SJCRH30 (cell line): ENCODE measurements at regions not wholly inside any gene's neighbourhood (a gene's known extent, or its start where the extent isn't known, plus 50 kb on each side); places are given as distances from the start of the nearest gene placed in this dataset.

Experiments
- DNase-seq, 2 experiments: peaks; one replicate each; pipeline ENCODE4 v3.0.0-alpha.2; 2015 to 2020
- H3K27ac ChIP-seq: fragments of 250-450 bp; sonication (Bioruptor Pico); 2 replicates; pipeline ENCODE4 v1.5.1; 2020; ENCODE audit warnings: mild to moderate bottlenecking, moderate library complexity
- H3K27me3 ChIP-seq: fragments of 250-450 bp; sonication (Bioruptor Pico); 2 replicates; pipeline ENCODE4 v1.5.1; 2020; ENCODE audit warnings: mild to moderate bottlenecking, moderate library complexity
- H3K36me3 ChIP-seq: fragments of 250-450 bp; sonication (Bioruptor Pico); 2 replicates; pipeline ENCODE4 v1.5.1; 2020; ENCODE audit warnings: mild to moderate bottlenecking, moderate library complexity
- H3K4me1 ChIP-seq: fragments of 250-450 bp; sonication (Bioruptor Pico); 2 replicates; pipeline ENCODE4 v1.5.1; 2020; ENCODE audit warnings: mild to moderate bottlenecking, moderate library complexity
- H3K4me3 ChIP-seq: fragments of 250-450 bp; sonication (Bioruptor Pico); 2 replicates; pipeline ENCODE4 v1.5.1; 2020; ENCODE audit warnings: mild to moderate bottlenecking, moderate library complexity
- H3K9me3 ChIP-seq: fragments of 250-450 bp; sonication (Bioruptor Pico); replicated peaks from 2 replicates; pipeline ENCODE4 v1.5.1; 2020; ENCODE audit warnings: mild to moderate bottlenecking, moderate library complexity

GRCh38 chr12:116354534-116354933 lies 77.0 kb upstream of the MED13L start:
- Histone ChIP-seq H3K36me3 (no peaks in the 10 kb centered on the region), H3K27ac (no peak overlapping the region), H3K4me1 (peaks cover 6% of the 10 kb centered on the region; the same call in 1 of the 2 replicates), H3K9me3 (no peaks in the 10 kb centered on the region), H3K4me3 (no peak overlapping the region), H3K27me3 (no peaks in the 10 kb centered on the region)
- DNase-seq = no peak

DNA sequence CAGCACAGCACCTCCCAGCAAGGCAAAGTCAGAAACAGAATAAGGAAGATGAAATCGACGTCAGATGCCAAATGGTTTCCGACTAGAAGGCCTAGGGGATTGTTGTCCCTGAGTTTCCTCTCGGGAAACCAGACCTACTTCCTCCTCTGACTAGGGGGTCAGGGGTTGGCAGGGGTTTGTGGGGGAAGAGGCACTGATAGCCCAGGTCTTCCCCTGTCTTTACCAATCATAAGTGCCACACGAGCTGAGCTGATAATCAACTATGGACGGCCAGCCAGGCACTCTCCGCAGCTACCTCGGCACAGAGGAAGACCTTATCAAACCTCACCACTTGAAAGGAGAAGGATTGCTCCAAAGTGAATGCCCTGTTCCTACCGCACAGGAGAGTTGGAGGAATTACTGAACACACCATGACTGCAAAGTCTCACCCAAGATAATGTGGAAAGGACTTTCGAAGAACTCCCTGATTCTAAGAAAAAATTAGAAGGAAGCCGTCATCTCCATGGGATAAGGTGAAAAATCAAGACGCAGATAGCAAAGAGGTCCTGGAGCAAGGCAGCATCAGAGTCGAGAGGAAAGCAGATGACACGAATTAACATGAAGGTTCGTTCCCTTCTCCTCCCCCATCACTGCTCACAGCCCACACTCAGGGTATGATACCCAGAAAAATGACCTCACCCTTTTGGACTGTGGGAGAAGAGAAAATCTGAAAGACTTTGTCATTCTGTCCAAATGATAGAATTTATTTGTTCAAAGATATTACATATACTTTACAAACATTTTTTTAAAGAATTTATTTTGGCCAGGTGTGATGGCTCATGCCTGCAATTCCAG lies 77.7 kb upstream of the MED13L start:
- Histone ChIP-seq H3K4me3 (no peak overlapping the region), H3K27ac (no peak overlapping the region), H3K36me3 (no peaks in the 10 kb centered on the region), H3K27me3 (no peaks in the 10 kb centered on the region), H3K4me1 (peaks cover 9% of the 10 kb centered on the region; the same call in 1 of the 2 replicates), H3K9me3 (no peaks in the 10 kb centered on the region)
- DNase-seq = no peak

DNA sequence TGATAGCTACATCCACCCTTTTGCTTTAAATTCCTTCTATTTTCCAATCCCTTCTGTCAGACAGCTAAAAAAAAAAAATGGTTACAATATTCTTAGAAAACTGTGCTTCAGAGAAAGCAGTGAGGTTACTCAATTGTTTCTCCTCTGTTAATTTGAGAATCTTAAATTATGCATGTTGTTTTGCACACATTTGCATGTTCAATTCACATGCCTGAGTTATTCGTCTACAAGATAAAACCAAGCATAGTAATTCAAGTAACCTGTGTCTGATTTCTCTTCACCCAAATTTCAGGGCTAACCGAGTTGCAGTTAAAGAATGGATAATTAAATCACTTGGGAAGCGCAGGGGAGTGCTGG lies 81.0 kb upstream of the MED13L start:
- Histone ChIP-seq H3K27ac (peak overlapping the region; percentile 57), H3K4me3 (peak overlapping the region; percentile 30)

GRCh38 chr12:116358893-116359761 lies 81.6 kb upstream of the MED13L start:
- DNase-seq = peak; percentile 89 to 94

More for the DNA sequence above, 81.0 kb upstream of the MED13L start:
- no peaks in the 10 kb centered on the region for H3K9me3 ChIP-seq
- no peaks in the 10 kb centered on the region for H3K36me3 ChIP-seq
- H3K4me1 ChIP-seq = peaks cover 21% of the 10 kb centered on the region
- no peaks in the 10 kb centered on the region for H3K27me3 ChIP-seq
- DNase-seq = no peak

DNA sequence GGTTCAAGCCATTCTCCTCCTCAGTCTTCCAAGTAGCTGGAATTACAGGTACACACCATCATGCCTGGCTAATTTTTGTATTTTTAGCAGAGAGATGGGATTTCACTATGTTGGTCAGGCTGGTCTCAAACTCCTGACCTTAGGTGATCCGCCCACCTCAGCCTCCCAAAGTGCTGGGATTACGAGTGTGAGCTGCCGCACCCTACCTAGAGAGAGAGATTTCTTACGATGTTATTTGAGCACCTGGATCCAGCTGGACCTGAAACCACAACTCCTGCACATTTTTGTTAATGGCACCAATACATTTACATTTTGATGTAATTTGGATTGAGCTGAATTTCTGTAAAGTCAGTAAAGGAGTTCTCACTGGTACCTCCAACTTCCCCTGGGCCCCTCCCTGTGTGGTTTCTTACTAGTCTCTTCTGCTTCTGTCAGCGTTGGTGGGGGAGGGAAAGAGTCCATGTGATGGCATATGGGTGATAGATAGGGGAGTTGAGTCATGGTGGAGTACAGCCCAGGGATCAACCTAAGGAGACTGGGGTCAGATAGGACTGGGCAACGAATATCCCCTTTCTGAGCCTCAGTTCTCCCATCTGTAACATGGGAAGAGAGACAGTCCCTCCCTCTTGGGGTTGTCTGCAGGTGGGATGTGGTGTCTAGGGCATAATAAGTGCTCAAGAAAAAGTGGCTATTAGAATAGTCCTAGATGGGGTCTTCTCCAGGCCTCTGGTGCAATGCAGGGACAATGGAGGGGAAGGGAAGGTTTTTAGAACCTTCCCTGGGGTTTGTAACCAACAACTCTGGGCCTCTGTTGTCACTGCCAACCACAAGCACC lies 83.3 kb upstream of the MED13L start:
- H3K9me3 ChIP-seq = no peaks in the 10 kb centered on the region
- H3K36me3 ChIP-seq = no peaks in the 10 kb centered on the region
- no peak overlapping the region for H3K4me3 ChIP-seq
- H3K4me1 ChIP-seq = peaks cover 21% of the 10 kb centered on the region
- no peaks in the 10 kb centered on the region for H3K27me3 ChIP-seq
- DNase-seq = no peak
- no peak overlapping the region for H3K27ac ChIP-seq

More at GRCh38 chr12:116358893-116359761, 81.6 kb upstream of the MED13L start:
- Histone ChIP-seq H3K9me3 (no peaks in the 10 kb centered on the region), H3K4me1 (peaks cover 21% of the 10 kb centered on the region), H3K27me3 (no peaks in the 10 kb centered on the region), H3K27ac (peak overlapping the region; percentile 57), H3K36me3 (no peaks in the 10 kb centered on the region), H3K4me3 (peak overlapping the region; percentile 30)

DNA sequence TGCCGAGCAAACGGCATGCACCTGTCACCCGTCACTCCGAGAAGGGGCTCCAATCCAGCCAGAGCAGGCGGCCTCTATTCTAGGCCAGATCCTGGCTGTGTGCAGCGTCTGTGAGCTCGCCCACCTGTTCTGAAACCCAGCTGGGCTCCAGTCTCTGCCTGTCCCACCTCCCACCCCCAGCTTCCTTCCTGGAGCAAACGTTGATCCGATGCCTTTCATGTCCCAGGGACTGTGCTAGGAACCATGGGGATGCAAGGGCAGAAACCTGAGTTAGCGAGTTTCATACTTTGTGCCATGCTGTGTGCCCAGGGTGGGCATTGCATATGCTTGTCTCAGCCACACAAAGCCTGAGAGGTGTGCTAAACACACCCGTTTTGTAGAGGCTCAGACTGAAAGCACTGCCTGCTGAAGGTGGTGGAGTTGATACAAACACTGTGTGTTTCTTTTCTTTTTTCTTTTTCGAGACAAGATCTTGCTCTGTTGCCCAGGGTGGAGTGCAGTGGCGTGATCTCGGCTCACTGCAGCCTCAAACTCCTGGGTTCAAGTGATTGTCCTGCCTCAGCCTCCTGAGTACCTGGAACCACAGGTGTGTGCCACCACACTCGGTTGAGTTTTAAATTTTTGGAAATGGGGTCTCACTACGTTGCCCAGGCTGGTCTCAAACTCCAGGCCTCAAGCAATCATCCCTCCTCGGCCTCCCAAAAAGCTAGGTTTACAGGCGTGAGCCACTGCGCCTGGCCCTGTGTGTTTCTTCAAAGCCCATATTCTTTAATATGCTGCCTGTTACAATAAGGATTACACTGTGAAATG lies 84.1 kb upstream of the MED13L start:
- DNase-seq = peak; percentile 89 to 94
- Histone ChIP-seq H3K27me3 (no peaks in the 10 kb centered on the region), H3K36me3 (no peaks in the 10 kb centered on the region), H3K4me1 (peaks cover 21% of the 10 kb centered on the region), H3K4me3 (no peak overlapping the region), H3K9me3 (no peaks in the 10 kb centered on the region), H3K27ac (no peak overlapping the region)

- H3K27ac ChIP-seq = no peak overlapping the region
- H3K36me3 ChIP-seq = no peaks in the 10 kb centered on the region
- H3K9me3 ChIP-seq = no peaks in the 10 kb centered on the region
- no peak for DNase-seq
- H3K4me1 ChIP-seq = peaks cover 12% of the 10 kb centered on the region
- H3K27me3 ChIP-seq = no peaks in the 10 kb centered on the region
- H3K4me3 ChIP-seq = no peak overlapping the region
Measured at GRCh38 chr12:116365114-116365513, 87.6 kb upstream of the MED13L start.

DNA sequence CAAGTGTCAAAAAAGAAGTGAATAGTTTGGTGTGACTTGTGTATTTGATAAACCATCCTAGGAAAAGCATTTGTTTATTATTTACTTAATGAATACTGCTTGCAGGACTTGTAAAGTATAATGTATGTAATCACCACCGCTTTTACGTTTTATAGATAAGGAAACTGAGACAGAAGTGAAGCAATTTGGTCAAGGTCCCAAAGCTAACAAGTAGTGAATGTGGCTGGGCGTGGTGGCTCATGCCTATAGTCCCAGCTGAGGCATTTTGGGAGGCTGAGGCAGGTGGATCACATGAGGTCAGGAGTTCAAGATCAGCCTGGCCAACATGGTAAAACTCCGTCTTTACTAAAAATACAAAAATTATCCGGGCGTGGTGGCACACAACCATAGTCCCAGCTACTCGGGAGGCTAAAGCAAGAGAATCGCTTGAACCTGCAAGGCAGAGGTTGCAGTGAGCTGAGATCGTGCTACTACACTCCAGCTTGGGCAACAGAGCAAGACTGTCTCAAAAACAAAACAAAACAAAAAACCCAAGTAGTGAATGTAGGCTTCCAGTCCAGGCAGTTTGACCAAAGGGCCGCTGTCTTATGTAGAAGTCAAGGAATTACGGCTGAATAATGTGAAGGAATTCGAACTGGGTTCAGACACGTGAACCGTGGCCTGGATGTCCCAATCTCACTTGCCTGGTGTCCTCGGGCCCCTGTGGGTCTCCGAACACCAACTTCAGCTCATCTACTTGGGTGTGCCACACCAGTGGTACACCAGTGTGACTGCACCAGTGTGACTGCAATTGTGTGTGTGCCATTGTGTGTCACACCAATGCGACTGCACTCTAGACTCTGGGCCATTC lies 88.3 kb upstream of the MED13L start:
- Histone ChIP-seq H3K9me3 (no peaks in the 10 kb centered on the region), H3K4me1 (peaks cover 10% of the 10 kb centered on the region), H3K27me3 (no peaks in the 10 kb centered on the region), H3K27ac (no peak overlapping the region), H3K4me3 (no peak overlapping the region), H3K36me3 (no peaks in the 10 kb centered on the region)
- no peak for DNase-seq

DNA sequence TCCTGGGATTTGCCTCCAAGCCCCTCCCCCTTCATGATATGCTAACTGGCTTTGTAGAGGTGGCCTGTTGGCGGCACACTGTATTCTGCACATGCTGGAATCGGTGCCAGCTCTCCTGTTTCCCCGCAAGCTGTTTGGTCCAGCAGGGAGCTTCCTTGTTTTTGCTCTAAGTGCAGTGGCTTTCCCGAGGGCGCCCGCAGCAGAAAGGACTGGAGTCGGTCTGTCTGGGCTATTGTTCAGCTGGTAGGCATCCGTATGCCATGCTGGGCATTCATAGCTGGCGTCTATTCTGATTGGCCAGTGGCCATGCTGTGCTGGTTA lies 88.9 kb upstream of the MED13L start:
- H3K27me3 ChIP-seq = no peaks in the 10 kb centered on the region
- H3K9me3 ChIP-seq = no peaks in the 10 kb centered on the region
- no peaks in the 10 kb centered on the region for H3K36me3 ChIP-seq
- H3K4me1 ChIP-seq = peaks cover 5% of the 10 kb centered on the region
- H3K27ac ChIP-seq = no peak overlapping the region
- DNase-seq = no peak
- no peak overlapping the region for H3K4me3 ChIP-seq

GRCh38 chr12:116366824-116367223 lies 89.3 kb upstream of the MED13L start:
- Histone ChIP-seq H3K9me3 (no peaks in the 10 kb centered on the region), H3K27ac (no peak overlapping the region), H3K4me3 (no peak overlapping the region), H3K4me1 (peaks cover under 1% of the 10 kb centered on the region), H3K27me3 (no peaks in the 10 kb centered on the region), H3K36me3 (no peaks in the 10 kb centered on the region)
- DNase-seq = no peak

- no peaks in the 10 kb centered on the region for H3K36me3 ChIP-seq
- no peak for DNase-seq
- no peaks in the 10 kb centered on the region for H3K9me3 ChIP-seq
- no peaks in the 10 kb centered on the region for H3K4me1 ChIP-seq
- no peak overlapping the region for H3K4me3 ChIP-seq
- H3K27ac ChIP-seq = no peak overlapping the region
- H3K27me3 ChIP-seq = no peaks in the 10 kb centered on the region
Measured at GRCh38 chr12:116368196-116369194, 91.0 kb upstream of the MED13L start.

- Histone ChIP-seq H3K4me3 (no peak overlapping the region), H3K36me3 (no peaks in the 10 kb centered on the region), H3K9me3 (0 out of 2 replicates have a peak, but pooled peaks cover 2% of the 10 kb centered on the region), H3K27ac (no peak overlapping the region), H3K27me3 (no peaks in the 10 kb centered on the region), H3K4me1 (no peaks in the 10 kb centered on the region)
- DNase-seq = no peak
Measured at GRCh38 chr12:116370004-116370404, 92.5 kb upstream of the MED13L start.
